ENCODE measurements at regions not wholly inside any gene's neighbourhood (a gene's known extent, or its start where the extent isn't known, plus 50 kb on each side); places are given as distances from the start of the nearest gene placed in this dataset.

- DNase-seq: no peak
Observed at GRCh38 chr6:138614151-138614550, 114.9 kb upstream of the NHSL1 start.

GRCh38 chr6:138618168-138618567, 118.9 kb upstream of the NHSL1 start:
- DNase-seq: no peak

- DNase-seq: no peak
Observed at GRCh38 chr6:138620630-138621029, 121.3 kb upstream of the NHSL1 start.

GRCh38 chr6:138622967-138623366, 123.7 kb upstream of the NHSL1 start:
- DNase-seq: no peak

GRCh38 chr6:138631566-138631965, 132.3 kb upstream of the NHSL1 start:
- no peak for DNase-seq

GRCh38 chr6:138637822-138638221, 135.7 kb upstream of the CCDC28A start:
- no peak for DNase-seq

- no peak for DNase-seq
Observed at GRCh38 chr6:138638604-138639003, 135.0 kb upstream of the CCDC28A start.

- DNase-seq: no peak
Observed at GRCh38 chr6:138640028-138640427, 133.5 kb upstream of the CCDC28A start.

- DNase-seq: no peak
Observed at GRCh38 chr6:138643210-138643609, 130.4 kb upstream of the CCDC28A start.

GRCh38 chr6:138645976-138646640, 127.5 kb upstream of the CCDC28A start:
- no peak for DNase-seq

GRCh38 chr6:138647006-138647405, 126.6 kb upstream of the CCDC28A start:
- DNase-seq: no peak

- no peak for DNase-seq
Observed at GRCh38 chr6:138648127-138648526, 125.4 kb upstream of the CCDC28A start.

- DNase-seq: no peak
Observed at GRCh38 chr6:138651491-138651890, 122.1 kb upstream of the CCDC28A start.

GRCh38 chr6:138652824-138653223, 120.7 kb upstream of the CCDC28A start:
- no peak for DNase-seq

- DNase-seq: no peak
Observed at GRCh38 chr6:138653435-138653834, 120.1 kb upstream of the CCDC28A start.

- DNase-seq: no peak
Observed at GRCh38 chr6:138654715-138655634, 118.6 kb upstream of the CCDC28A start.

- DNase-seq: no peak
Observed at GRCh38 chr6:138655828-138656227, 117.7 kb upstream of the CCDC28A start.

GRCh38 chr6:138656364-138657064, 117.1 kb upstream of the CCDC28A start:
- DNase-seq: no peak

GRCh38 chr6:138657065-138657425, 116.5 kb upstream of the CCDC28A start:
- no peak for DNase-seq

GRCh38 chr6:138659998-138660397, 113.6 kb upstream of the CCDC28A start:
- no peak for DNase-seq

GRCh38 chr6:138662471-138662870, 111.1 kb upstream of the CCDC28A start:
- DNase-seq: no peak

GRCh38 chr6:138663892-138664291, 109.7 kb upstream of the CCDC28A start:
- no peak for DNase-seq

GRCh38 chr6:138664745-138665144, 108.8 kb upstream of the CCDC28A start:
- no peak for DNase-seq

- no peak for DNase-seq
Observed at GRCh38 chr6:138666636-138667035, 106.9 kb upstream of the CCDC28A start.

Data from activated gamma-delta T cell treated with Interleukin-2 at 50 U/mL for 16 hours (primary cell).